ENCODE measurements at regions not wholly inside any gene's neighbourhood (a gene's known extent, or its start where the extent isn't known, plus 50 kb on each side); places are given as distances from the start of the nearest gene placed in this dataset. TPM values are rescaled to one million over a fixed set of nuclear protein-coding genes. Genes with fewer than 3 reads are reported as not detected.

Small RNA genes in the stretch of these regions (small RNA-seq; reads per million reads assigned to genes)
- not detected for gene AL392003.1 (ENCODE audit: insufficient read depth)
